GM21390 (cell line): ENCODE measurements at regions not wholly inside any gene's neighbourhood (a gene's known extent, or its start where the extent isn't known, plus 50 kb on each side); places are given as distances from the start of the nearest gene placed in this dataset.

Experiments used
- ATAC-seq: cut with Tn5 transposase; IDR thresholded peaks from one replicate; pipeline ENCODE4 v1.9.1; 2021; ENCODE audit not compliant: unreplicated experiment

GRCh38 chrX:80293354-80293753 is 126.9 kb upstream of the TENT5D start:
- ATAC-seq = no peak

GRCh38 chrX:80306007-80306406 is 114.2 kb upstream of the TENT5D start:
- ATAC-seq = no peak

GRCh38 chrX:80312448-80312847 is 107.8 kb upstream of the TENT5D start:
- no peak for ATAC-seq

- no peak for ATAC-seq
Observed at GRCh38 chrX:80316526-80316925, 103.7 kb upstream of the TENT5D start.

GRCh38 chrX:80317646-80318045 is 102.6 kb upstream of the TENT5D start:
- no peak for ATAC-seq

- ATAC-seq = no peak
Observed at GRCh38 chrX:80331285-80331684, 89.0 kb upstream of the TENT5D start.

- no peak for ATAC-seq
Observed at GRCh38 chrX:80334583-80334982, 85.7 kb upstream of the TENT5D start.

- no peak for ATAC-seq
Observed at GRCh38 chrX:80335062-80335830, 85.0 kb upstream of the TENT5D start.

GRCh38 chrX:80354966-80355465 is 65.2 kb upstream of the TENT5D start:
- no peak for ATAC-seq
